GM21529 (cell line): ENCODE measurements at regions not wholly inside any gene's neighbourhood (a gene's known extent, or its start where the extent isn't known, plus 50 kb on each side); places are given as distances from the start of the nearest gene placed in this dataset.
"Not testable (repeated sequence)": the region's sequence is repeated elsewhere in the genome, so short reads cannot be mapped to it uniquely, and the experiment has no call there.

Source experiments
- ATAC-seq: cut with Tn5 transposase; IDR thresholded peaks from one replicate; pipeline ENCODE4 v1.9.1; 2021; ENCODE audit not compliant: unreplicated experiment

DNA sequence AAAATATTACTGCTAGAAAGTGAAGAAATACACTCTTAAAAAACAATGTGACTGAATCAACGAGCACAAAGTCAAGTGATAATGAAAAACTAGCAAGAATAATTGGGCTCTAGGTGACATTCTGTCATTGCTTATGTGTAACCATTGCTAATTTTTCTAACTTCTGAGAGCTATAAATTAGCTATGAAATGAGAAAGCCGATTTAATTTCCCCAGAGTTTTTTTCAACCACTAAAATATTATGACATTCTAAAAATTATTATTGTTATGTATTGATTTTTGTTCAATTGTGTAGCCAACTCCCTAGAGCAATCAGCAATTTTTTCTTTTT is 458.6 kb upstream of the ATXN8OS start:
- ATAC-seq, result no peak

DNA sequence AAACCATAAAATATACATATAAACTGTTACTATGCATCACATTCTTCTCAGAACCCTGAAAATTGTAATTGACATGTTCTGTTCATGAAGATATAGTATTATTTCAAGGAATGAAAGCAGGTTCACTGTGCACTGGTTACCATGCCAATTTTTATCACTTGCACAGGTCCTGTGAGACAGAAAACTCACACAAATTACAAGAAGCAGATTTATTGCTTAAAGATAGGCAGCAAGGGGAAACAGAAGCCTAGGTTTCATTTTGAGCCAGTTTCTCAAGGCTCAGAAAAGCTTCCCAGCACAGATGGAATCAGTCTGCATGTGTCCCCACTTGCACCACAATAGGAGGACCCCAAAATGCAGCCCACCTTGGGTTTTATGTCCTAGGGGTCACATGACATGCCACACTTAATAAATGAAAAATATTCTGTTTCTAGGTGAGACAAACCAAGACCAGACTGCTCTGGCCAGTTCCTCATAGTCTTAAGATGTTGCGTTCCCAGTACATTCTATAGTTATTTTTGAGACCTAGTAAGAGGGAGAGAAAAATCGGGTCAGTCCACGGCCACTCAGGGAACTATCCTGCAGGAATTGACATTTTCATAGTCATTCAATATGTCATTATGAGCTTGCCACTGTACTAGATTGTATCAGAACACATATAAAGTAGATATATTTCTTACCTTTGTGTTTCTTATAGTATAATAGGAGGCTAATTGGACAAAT is 459.1 kb upstream of the ATXN8OS start:
- ATAC-seq, result no peak

DNA sequence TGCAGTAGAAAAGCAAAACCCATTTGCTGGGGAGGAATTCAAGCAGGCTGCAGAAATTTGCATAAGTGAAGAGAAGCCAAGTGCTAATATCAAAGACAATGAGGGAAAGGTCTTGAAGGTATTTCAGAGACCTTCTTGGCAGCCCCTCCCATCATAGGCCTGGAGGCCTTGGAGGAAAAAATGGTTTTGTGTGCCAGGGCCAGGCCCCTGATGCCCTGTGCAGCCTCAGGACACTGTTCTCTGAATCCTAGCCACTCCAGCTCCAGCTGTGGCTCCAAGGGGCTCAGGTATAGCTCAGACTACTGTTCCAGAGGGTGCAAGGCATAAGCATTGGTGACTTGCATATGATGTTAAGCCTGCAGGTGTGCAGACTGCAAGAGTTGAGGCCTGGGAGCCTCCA is 463.2 kb upstream of the ATXN8OS start:
- no peak for ATAC-seq

DNA sequence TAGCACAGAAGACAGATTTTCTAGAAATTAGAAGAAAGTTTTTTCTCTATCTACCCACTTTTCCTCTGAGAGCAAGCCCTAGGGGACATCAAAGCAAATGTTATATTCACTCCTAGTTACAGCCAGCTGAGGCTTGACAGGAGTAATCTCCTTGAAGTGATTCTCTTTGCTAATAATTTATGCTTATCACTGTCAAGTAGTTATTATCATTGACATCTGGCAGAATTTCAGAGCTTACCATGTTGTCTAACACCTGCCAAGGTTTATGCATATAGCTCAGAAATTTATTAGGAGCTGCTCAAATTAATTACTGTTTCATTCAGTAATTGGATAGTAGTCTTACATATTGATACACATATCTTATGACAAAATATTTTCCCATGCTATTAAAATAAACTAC is 465.9 kb upstream of the ATXN8OS start:
- no peak for ATAC-seq

DNA sequence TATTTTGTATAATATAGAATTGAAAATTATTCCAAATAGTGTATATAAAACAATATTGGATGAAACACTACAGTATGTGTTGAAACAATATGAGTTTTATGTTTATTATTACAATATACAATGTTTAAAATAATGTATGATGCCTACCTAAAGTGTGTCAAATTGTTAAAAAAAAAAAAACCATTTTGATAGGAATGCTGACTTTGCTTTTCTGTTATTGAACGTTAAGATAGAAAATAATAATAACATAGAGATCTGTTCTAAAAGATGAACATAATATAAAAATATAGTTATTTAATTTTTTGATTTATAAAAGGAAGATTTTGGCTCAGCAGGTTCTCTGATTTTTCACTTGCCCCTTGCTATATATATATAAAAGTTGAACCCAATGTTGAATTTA is 474.6 kb upstream of the ATXN8OS start:
- no peak for ATAC-seq

DNA sequence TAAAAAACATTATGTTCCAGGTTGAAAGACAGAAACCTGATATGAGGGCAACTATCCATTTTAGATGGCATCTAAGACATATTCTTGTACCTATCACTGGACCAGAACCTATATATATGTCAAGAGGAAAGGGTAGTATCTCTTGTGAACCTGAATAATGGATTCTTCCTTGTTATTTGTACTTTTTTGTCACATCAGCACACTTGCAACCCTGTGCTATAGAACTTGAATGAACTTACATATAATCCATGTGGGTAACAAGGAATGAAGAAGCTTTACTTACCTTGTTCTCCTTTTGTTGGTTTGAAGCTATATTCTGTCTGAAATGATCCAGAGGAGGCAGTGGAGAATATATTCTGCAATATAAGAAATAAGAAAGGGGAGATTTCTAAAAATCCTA is 483.7 kb upstream of the ATXN8OS start:
- no peak for ATAC-seq

DNA sequence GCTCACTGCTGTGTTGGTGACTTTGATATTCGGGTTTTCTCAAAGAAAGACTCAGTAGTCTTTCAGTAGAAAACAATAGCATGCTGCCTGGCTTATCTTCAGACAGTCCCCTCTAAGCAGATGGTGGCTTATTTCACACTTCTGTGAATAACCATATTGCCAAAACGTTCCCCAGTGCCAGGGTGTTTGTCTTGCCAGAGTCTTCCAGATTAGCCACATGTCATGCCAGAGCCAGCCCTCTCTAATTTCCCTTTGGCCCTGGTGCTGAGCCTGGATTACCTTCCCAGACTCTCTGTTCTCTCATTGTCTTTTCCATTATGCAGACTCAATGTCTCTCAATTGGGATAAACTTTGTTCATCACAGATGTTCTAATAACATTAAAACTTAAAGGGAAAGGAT is 488.0 kb upstream of the ATXN8OS start:
- no peak for ATAC-seq

DNA sequence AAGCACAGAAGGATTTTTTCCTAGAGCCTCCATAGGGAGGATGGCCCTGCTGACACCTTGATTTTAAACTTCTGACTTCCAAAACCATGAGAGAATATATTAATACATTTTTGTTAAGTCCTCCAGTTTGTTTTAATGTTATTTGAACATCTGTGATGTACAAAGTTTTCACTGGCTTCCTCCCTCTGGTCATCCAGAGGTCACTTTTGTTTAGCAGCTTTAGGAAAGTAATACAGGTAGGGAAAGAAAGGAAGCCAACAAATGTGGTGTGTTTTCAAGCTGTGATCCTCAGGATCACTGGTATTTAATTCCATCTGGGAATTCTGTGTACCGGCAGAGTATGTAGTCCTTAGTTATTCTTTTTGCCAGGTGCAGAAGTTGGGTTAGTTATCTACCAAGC is 488.8 kb upstream of the ATXN8OS start:
- ATAC-seq, result no peak

DNA sequence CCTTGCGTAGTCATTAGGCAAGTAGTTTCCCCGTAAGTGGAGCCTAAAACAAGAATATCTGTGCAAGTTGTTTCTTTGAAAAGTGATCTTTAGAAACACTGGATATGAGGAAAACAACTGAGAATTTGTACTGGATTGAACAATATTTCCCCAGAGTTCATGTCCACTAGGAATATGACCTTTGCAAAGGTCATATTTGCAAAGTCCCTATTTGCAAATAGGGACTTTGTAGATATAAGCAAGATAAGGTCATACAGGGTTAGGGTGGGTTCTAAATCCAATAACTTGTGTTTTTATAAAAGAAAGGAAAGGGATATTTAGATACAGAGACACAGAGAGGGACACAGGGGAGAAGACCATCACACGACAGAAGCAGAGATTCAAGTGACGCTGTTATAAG is 489.2 kb upstream of the ATXN8OS start:
- no peak for ATAC-seq

DNA sequence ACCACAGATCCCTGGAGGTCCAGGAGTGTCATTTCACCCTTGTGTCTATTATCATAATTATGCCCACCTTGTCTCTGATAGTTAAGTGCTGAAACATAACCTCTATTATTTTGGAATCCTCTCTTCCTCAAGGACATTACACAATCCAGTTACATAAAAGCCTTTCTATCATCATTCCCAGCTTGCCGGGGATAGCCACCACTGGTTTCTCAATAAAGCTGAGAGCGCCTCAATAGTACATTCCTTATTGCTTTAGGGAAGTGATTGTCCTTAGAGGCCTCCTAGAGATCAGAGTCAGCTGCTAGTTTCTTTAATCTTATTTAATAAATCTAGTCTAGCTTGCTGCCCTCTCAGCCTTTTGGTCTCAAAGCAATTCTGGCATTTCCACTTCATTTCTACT is 490.0 kb upstream of the ATXN8OS start:
- no peak for ATAC-seq

DNA sequence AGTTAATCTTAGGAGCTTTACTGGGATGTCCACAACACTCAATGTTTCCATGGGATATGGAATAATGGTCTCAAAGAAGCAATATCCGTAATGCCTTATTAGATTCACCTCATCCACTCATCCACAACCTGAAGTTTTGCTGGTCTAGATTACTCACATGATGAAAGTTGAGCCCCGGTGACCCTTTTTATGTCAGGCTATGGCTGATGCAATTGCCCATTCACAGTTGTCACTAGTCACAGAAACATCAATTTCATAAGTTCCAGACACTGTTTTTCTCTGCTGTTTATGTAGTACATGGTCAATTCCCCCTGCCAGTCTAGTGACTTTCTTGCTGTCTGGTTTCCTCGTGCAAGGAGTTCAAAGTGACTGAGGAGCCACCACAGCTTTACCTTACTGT is 491.2 kb upstream of the ATXN8OS start:
- no peak for ATAC-seq

DNA sequence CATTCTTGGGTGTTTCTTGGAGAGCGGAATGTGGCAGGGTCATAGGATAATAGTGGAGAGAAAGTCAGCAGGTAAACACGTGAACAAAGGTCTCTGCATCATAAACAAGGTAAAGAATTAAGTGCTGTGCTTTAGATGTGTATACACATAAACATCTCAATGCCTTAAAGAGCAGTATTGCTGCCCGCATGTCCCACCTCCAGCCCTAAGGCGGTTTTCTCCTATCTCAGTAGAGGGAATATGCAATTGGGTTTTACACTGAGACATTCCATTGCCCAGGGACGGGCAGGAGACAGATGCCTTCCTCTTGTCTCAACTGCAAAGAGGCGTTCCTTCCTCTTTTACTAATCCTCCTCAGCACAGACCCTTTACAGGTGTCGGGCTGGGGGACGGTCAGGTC is 492.6 kb upstream of the ATXN8OS start:
- ATAC-seq, result not testable (repeated sequence)

DNA sequence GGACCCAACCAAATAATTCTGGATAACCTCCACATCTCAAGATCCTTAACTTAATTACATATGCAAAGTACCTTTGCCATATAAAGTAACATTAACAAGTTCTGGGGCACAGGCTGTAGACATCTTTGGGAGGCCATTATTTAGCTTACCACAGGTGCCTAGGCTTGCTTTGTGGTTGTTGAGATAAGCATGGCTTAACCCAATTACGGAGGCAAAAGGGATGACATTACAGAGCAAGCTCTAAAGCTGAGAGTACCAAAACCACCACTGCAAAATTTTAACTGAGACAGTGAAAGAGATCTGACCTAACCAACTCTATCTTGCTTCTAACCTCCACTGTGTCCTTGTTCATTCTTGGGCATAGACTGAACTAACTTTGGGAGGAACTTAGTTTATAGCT is 502.9 kb upstream of the ATXN8OS start:
- no peak for ATAC-seq

DNA sequence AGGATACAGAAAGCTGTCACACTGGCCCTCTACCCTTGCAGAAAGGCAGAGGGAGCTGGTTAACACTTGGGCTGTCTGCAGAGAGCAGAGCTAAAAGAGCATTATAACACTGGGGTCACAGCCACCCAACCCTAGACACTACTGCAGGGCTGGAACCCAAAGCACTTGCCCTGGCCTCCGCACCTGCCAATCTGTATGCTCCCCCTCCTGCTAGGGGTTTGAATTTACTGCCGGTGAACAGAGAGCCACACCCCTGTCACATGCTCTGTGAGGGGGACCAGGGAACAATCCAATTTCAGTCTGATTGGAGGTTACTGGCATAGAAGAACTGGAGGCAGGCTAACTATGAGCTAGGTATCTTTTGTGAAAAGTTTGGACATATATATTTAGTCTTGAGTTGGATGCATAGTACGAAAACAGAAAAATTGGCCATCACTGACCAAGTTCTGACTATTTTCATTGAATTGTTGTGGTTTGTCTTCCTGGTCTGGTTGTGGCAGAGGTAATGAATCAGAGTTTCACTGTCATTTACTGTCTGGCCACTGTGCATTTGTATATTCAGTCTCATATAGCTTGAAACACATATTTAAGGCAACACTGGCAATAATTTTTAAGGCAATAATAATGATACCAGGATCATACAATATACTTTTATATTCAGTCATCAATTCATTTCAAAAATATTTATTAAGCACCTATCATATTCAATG is 504.3 kb upstream of the ATXN8OS start:
- no peak for ATAC-seq

DNA sequence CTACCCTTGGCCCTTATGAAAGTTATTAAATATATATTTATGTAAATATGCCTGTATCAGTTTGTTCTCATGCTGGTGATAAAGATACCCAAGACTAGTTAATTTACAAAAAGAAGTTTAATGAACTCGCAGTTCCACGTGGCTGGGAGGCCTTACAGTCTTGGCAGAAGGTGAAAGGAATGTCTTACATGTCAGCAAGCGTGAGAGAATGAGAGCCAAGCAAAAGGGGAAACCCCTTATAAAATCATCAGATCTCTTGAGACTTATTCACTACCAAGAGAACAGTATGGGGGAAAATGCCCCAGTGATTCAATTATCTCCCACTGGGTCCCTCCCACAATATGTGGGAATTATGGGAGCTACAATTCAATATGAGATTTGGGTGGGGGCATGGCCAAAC is 506.0 kb upstream of the ATXN8OS start:
- ATAC-seq, result no peak

DNA sequence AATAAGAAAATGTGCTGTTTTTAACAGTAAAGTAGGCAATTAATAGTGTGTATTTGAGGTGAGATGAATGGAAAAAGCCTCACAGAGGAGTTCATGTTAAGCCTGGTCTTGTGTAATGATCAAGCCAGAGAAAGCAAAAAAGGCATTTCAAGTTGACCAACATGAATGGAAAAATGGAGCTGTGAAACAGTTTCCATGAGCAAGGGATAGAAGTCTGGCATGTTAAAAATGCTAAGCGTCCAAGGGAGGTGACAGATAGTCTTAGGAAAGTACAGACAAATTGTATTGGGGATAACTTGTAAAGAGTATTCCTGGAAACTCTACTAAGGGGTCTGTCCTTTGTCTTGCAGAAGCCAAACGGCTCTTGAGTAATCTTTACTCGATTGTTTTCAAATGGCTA is 506.8 kb upstream of the ATXN8OS start:
- no peak for ATAC-seq

DNA sequence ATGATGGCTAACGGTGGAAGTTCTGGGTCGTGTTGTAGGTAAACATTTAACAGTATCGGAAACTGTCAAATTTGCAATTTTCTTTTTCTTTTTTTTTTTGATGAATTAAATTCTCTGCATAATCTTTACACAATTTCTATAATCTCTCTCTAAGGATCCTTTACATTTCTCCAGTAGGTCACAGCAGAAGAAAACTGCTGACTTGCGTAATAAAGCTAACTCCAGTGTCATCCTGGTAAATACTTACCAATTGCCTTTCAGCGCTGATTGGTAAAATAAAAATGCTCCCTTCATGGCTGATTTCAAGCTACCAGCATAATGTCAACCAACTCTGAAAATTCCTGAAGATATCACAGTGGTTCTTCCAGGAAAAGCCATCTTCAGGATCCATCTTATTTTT is 510.5 kb upstream of the ATXN8OS start:
- ATAC-seq, result no peak

DNA sequence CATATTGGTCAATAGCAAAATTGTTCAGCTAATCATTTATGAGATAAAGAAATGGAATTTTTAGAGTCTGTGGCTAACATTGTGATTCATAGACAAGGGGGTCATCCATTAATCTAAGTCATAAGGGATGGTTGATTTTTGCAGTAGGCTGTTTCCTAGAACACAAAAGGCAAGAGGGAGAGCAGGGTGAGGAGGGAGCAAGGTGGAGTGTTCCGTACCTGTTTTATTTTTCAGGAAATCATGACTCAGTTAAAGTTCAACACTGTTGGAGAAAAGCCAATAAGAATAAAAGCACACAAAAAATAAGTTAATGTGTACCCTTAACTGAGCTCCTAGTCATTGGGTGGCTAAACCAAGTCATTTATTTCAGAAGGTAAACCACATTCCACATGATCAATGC is 512.4 kb upstream of the ATXN8OS start:
- ATAC-seq, result no peak

DNA sequence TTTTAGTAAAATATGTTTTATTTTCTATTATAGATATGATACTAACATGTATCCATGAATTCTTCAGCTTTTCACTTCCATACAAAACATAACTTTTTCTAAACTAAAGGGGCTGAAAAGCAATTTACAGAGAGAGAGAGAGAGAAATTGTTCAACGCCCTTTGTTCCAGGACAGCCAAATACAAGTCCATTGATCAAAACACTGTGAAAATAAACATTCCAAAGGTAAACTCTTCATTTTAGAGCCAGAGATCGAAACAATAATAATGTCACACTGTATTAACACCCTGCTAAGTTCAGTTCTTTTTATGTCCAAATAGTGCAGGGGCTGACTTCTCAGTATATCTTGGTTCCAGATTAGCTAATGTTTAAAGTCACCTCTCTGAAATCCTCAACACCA is 516.2 kb upstream of the ATXN8OS start:
- ATAC-seq, result no peak

DNA sequence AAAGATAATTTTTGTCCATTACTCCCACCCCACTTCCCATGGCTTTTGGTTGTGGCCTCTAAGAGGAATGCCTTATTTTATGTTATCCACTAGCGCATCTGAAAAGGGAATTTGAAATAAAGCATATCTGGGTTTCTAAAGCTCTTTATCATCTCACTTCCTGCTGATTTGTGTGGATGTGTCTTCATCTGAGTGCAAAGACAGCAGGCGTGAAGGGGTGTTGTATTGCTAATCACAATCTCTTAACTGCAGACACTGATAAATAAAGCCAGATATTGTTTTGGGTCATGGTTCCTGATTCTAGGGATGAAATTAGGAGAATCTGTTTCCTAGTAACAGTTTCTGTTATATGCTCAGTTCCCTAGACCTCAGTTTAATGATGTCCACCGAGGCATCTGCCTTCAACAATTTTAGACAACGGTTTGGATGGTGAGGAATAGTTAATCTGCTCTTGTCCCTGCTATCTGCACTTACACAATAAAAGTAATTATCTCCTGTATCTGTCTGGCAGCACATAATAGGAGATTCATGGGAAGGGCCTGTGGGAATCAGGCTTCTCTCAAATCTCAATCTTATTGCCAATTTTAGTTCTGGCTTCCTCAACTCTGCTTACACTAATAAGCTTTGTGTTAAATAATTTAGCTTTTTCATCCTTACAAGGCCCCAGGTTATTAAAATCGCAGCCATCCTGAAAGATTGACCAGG is 517.9 kb upstream of the ATXN8OS start:
- no peak for ATAC-seq

DNA sequence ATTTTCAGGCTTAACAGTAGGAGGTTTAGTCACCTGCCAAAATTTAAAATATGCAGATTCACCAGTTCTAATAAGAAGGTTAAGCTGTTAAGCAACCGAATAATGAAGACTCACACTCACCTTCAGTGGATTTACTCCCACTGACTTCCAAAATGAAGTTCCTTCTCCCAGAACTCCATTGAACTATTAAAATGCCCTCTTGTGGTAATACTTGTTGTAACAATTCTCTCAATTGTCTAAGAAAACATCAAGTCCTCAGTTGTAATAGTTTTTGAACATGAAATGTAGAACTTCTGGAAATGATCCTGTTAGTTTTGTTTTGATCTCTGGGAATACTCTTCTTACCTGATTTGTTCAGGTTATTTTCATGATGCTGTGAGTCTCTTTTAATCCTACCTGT is 522.0 kb upstream of the ATXN8OS start:
- no peak for ATAC-seq

DNA sequence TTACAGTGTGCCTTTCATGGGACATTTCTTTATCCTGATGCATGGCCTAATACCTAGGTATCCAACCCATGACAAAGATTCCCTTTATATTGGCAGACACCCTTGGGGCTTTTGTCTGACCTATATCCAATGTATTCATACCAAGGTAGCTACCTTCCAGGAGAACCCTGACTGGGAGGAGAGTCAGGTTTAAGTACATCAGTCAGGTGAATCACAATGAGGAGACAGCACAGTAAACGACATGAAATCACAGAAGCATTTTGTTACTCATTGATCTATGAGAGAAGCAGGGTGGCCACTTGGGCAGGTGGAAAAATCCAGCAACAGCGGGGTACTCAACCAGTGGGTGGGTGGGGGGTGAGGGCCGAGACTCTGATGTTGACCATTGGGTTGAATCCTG is 527.4 kb upstream of the ATXN8OS start:
- no peak for ATAC-seq
